Vagina (tissue), 2 donors: ENCODE measurements at regions not wholly inside any gene's neighbourhood (a gene's known extent, or its start where the extent isn't known, plus 50 kb on each side); places are given as distances from the start of the nearest gene placed in this dataset.

Experiments used
- POLR2A ChIP-seq, 2 donors: fragments of 450-650 bp; IDR thresholded peaks; one replicate each; pipeline ENCODE4 v1.6.1; 2017; ENCODE audit warnings: antibody characterized with exemption in 2 of 2, mild to moderate bottlenecking in 2 of 2, moderate library complexity in 2 of 2
- POLR2AphosphoS5 ChIP-seq, 2 donors: sonication (generic); formaldehyde crosslinking; IDR thresholded peaks; one replicate each; pipeline ENCODE4 v1.9.0; 2017; ENCODE audit warnings: antibody characterized with exemption in 2 of 2, mild to moderate bottlenecking in 2 of 2, low read depth in 1 of 2; ENCODE audit not compliant: insufficient read depth in 1 of 2
- TF ChIP-seq, protein P1 (sequence below), 3 experiments: fragments of 450-650 bp in 2 of 3; fragments of 200-600 bp in 1 of 3; sonication (generic) in 1 of 3; IDR thresholded peaks; one replicate each; pipeline ENCODE4 v1.5.1; 2017 to 2019; ENCODE audit warnings: antibody characterized with exemption in 3 of 3, mild to moderate bottlenecking in 2 of 3, moderate library complexity in 2 of 3

DNA sequence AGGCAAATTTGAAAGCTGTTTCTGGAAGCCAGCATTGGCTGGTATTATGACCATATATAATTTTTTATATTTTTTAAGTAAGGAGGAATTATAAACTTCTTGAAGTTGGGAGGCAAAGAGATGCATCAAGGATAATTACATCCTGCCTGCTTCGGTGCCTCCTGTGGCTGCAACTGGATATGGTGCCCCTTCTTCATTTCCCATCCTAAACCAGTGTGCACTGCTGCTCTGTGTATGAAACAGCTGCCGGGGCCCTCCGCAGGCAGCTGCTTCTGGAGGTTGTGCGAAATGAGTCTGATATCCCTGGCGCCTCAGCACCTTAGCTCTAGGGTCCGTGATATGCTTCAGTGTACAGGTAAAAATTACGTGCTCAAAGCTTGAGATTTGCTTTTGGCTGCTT, 304.2 kb downstream of the ENC1 start:
- TF ChIP-seq, protein P1, sequence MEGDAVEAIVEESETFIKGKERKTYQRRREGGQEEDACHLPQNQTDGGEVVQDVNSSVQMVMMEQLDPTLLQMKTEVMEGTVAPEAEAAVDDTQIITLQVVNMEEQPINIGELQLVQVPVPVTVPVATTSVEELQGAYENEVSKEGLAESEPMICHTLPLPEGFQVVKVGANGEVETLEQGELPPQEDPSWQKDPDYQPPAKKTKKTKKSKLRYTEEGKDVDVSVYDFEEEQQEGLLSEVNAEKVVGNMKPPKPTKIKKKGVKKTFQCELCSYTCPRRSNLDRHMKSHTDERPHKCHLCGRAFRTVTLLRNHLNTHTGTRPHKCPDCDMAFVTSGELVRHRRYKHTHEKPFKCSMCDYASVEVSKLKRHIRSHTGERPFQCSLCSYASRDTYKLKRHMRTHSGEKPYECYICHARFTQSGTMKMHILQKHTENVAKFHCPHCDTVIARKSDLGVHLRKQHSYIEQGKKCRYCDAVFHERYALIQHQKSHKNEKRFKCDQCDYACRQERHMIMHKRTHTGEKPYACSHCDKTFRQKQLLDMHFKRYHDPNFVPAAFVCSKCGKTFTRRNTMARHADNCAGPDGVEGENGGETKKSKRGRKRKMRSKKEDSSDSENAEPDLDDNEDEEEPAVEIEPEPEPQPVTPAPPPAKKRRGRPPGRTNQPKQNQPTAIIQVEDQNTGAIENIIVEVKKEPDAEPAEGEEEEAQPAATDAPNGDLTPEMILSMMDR (IDR thresholded peaks at IDR 0.05) = no peak
- TF ChIP-seq POLR2A (IDR thresholded peaks at IDR 0.05) (no peak), POLR2AphosphoS5 (IDR thresholded peaks at IDR 0.05; ENCODE audit: insufficient read depth in 1 of 2, low read depth in 1 of 2) (no peak)
